IPS-18a (cell line): ENCODE measurements at regions not wholly inside any gene's neighbourhood (a gene's known extent, or its start where the extent isn't known, plus 50 kb on each side); places are given as distances from the start of the nearest gene placed in this dataset.
"Not testable (repeated sequence)": the region's sequence is repeated elsewhere in the genome, so short reads cannot be mapped to it uniquely, and the experiment has no call there.

Experiments used
- H3K27ac ChIP-seq: one replicate; pipeline ENCODE4 v1.5.1; 2013; ENCODE audit warnings: low read length
- H3K27me3 ChIP-seq: one replicate; pipeline ENCODE4 v1.6.1; 2013; ENCODE audit warnings: mild to moderate bottlenecking, low read length; ENCODE audit not compliant: control insufficient read depth, insufficient read depth
- H3K36me3 ChIP-seq: one replicate; pipeline ENCODE4 v1.6.1; 2013; ENCODE audit warnings: low read depth, low read length; ENCODE audit not compliant: control insufficient read depth
- H3K4me1 ChIP-seq: one replicate; pipeline ENCODE4 v1.6.1; 2013; ENCODE audit warnings: low read depth, low read length; ENCODE audit not compliant: control insufficient read depth
- H3K4me3 ChIP-seq: one replicate; pipeline ENCODE4 v1.5.1; 2013; ENCODE audit warnings: low read length
- H3K9ac ChIP-seq: one replicate; pipeline ENCODE4 v1.6.1; 2013; ENCODE audit warnings: mild to moderate bottlenecking, low read length, moderate library complexity
- H3K9me3 ChIP-seq: one replicate; pipeline ENCODE4 v1.6.1; 2013; ENCODE audit warnings: low read depth, low read length; ENCODE audit not compliant: control insufficient read depth

DNA sequence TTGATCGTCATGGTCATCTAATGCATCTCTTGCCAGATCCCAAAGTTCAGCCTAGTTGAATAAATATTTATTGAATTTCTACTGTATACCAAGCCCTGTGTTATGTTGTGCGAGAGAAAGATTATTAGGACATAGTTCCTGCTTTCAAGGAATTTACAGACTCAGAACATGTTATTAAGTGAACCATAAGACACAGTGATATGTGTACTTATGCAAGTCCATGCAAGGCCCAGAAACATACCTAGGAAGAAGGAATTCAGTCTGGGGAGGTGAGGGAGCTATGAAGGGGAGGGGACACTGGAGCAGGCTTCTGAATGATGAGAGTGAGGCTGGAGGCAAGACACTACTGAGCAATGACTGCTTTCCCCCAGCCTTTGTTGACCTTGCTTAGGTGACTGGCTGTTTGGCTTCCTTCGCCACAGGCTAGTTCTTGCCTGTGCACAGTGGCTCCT is 81.4 kb downstream of the ACAA2 start:
- Histone ChIP-seq H3K4me3 (no peak overlapping the region), H3K9ac (no peak overlapping the region), H3K27ac (no peak overlapping the region), H3K27me3 (no peaks in the 10 kb centered on the region), H3K36me3 (no peaks in the 10 kb centered on the region), H3K4me1 (peaks cover 14% of the 10 kb centered on the region), H3K9me3 (no peaks in the 10 kb centered on the region)

DNA sequence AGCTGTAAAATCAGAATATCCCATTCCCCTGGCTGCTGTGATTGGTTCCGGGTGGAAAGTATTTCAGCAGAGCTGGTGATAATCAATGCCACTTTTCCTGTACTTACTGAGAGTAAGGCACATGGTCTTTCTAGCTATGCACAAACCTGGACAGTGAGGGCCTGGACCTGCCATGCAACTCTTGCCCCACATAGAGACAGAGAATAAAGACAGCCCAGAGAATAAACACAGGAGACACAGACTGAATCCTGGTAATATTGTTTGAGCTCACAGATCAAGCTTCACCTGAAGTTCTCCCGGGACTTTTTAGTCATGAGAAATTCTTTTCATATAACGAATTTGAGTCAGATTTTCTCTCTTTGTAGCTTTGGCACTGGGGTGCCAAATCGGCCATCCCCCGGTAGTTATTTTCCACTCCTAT is 81.9 kb downstream of the ACAA2 start:
- H3K36me3 ChIP-seq = no peaks in the 10 kb centered on the region
- no peaks in the 10 kb centered on the region for H3K9me3 ChIP-seq
- H3K4me3 ChIP-seq = no peak overlapping the region
- H3K27ac ChIP-seq = no peak overlapping the region
- H3K4me1 ChIP-seq = peaks cover 18% of the 10 kb centered on the region
- no peak overlapping the region for H3K9ac ChIP-seq
- H3K27me3 ChIP-seq = no peaks in the 10 kb centered on the region

DNA sequence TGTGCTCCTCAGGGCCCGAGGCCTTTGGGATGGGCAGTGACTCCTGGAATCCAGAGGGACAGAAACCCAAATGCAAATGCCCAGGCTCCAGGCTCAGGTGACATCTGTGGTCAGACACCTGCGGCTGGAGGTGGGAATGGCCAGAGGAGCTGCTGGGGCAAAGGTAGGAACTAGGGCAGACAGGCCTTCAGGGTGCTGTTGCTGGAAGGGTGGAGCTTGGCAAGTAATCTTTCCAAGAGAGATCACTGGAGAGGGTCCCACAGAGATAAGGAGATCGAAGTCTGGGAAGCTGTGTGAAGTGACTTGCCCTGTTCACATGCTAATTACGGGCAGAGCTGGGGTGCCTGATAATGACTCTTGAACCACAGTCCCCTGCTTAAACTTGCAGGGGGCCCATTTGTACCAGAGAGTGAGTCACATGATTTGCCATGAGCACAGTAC is 82.4 kb downstream of the ACAA2 start:
- no peak overlapping the region for H3K4me3 ChIP-seq
- no peaks in the 10 kb centered on the region for H3K36me3 ChIP-seq
- H3K9ac ChIP-seq = no peak overlapping the region
- H3K9me3 ChIP-seq = no peaks in the 10 kb centered on the region
- H3K27ac ChIP-seq = no peak overlapping the region
- no peaks in the 10 kb centered on the region for H3K27me3 ChIP-seq
- peaks cover 23% of the 10 kb centered on the region for H3K4me1 ChIP-seq

DNA sequence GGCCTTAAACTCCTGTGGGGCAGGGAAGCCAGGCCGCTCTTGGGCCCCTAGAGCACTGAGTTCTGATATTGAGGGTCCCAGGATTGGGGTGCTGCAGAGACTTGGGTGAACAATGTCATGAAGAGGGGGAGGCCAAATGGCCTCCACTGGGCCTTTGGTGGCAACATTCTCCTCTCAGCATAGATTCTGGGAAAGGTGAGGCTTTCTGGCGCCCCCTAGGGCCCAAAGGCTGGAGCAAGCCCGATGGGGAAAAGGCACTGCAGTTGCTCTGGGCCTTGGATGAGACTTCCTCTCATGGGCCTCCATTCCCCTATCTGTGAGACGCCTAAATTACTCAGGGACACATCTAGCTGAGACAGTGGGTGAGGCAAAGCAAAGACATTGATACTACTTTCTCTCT is 84.8 kb downstream of the ACAA2 start:
- Histone ChIP-seq H3K27ac (no peak overlapping the region), H3K27me3 (no peaks in the 10 kb centered on the region), H3K9ac (no peak overlapping the region), H3K4me3 (no peak overlapping the region), H3K36me3 (no peaks in the 10 kb centered on the region), H3K9me3 (no peaks in the 10 kb centered on the region), H3K4me1 (peaks cover 26% of the 10 kb centered on the region)

DNA sequence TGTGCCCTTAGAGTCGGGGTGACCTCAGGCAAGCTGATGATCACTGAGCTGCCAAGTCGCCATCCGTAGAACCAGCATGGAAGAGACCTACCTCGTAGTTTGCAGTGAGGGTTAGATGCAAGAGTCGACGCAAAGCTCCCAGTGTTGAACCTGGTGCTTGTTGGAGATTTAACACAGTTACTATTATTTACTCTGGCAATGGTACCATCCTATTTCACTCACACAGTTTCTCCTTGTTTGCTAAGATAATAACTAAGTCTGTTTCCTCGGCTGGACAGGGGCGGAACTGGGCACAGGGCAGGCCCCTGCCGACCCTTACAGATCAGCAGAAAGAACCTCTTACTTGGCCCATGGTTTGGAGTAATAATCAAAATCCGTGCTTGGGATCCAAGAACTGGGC is 85.5 kb downstream of the ACAA2 start:
- Histone ChIP-seq H3K36me3 (no peaks in the 10 kb centered on the region), H3K4me1 (peaks cover 26% of the 10 kb centered on the region), H3K9ac (no peak overlapping the region), H3K27ac (no peak overlapping the region), H3K9me3 (no peaks in the 10 kb centered on the region), H3K27me3 (no peaks in the 10 kb centered on the region), H3K4me3 (no peak overlapping the region)

DNA sequence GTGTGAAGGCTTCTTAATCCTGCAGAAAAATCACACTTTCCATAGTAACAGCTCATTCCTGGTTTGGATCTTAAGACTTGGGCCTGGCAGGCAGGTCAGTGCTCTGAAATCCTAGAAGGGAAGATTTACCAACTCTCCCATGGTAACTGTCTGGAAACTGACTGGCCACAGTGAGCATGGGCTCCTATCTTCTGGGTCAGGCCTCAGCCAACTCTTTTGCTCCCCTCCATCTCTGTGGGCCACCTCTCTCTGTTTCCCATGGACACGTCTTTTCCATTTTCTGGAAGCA is 86.7 kb downstream of the ACAA2 start:
- Histone ChIP-seq H3K4me1 (peaks cover 25% of the 10 kb centered on the region), H3K27ac (peak overlapping the region; percentile 34), H3K36me3 (no peaks in the 10 kb centered on the region), H3K27me3 (no peaks in the 10 kb centered on the region), H3K4me3 (no peak overlapping the region), H3K9me3 (no peaks in the 10 kb centered on the region), H3K9ac (no peak overlapping the region)

DNA sequence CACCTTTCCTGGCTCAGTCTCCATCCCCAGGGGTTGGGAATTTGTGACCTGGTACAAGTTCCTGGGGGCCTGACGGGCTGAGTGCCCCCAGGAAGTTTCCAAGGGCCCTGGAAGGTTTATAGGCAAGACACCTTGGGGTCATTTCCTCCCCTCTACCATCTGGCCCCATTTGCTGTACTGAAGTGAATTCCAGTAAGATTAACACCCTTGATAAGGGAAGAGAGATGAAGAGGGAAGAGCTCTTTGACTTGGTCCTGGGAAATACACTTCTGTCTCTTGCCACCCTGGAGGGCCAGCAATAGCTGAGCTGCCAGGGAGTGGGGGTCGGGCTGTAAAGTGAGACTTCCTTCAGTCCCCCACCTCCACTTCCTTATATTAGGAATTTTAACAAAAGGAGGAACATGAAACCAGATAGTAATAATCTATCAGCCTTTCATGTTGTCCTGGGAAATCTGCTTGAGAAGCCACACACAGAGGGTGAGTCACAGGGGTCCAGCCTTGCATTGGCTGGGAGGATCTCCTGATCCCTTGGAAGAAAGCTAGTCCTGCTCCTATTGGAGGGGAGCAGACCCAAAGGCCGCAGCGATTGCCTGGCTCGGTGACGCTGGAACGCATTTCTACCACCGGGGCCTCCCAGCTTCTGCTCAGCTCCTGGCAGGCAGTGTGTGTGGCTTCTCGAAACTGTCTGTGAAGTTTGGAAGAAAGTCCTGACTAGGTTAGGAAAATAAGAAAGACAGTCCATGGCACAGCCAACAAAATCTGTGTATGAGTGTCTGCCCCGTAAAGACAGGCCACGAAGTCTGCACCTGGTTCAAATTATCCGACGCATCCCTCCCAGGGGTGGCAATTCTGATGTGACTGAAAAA is 87.3 kb downstream of the ACAA2 start:
- no peaks in the 10 kb centered on the region for H3K9me3 ChIP-seq
- no peak overlapping the region for H3K4me3 ChIP-seq
- H3K27me3 ChIP-seq = no peaks in the 10 kb centered on the region
- H3K36me3 ChIP-seq = no peaks in the 10 kb centered on the region
- peak overlapping the region; percentile 34 for H3K27ac ChIP-seq
- H3K9ac ChIP-seq = no peak overlapping the region
- peaks cover 19% of the 10 kb centered on the region for H3K4me1 ChIP-seq

DNA sequence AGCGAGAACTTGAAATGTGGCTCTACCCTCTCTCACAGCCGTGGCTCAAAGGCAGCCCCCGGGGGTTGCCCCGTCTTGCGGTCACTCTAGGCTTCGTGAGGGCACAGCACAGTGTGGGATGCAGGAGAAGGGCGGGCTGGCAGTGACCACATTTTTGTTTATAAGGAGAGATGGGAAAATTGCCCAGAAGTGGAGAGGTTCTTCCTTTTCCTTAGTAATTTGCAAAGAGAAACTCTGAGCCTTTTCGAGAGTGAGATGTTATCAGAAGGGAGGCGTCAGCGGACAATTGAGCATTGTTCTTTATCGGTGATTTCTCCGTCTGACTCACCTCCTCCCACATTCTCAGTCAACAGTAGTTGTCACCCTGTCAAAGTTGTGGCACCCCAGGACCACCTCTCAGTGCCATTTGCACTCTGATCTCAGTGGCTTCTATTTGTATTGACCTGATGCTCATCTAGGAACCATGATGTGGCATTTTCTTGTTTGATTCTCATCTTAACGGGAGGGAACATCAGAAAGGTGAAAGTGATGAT is 89.6 kb downstream of the ACAA2 start:
- Histone ChIP-seq H3K4me1 (peaks cover 12% of the 10 kb centered on the region), H3K9ac (no peak overlapping the region)

DNA sequence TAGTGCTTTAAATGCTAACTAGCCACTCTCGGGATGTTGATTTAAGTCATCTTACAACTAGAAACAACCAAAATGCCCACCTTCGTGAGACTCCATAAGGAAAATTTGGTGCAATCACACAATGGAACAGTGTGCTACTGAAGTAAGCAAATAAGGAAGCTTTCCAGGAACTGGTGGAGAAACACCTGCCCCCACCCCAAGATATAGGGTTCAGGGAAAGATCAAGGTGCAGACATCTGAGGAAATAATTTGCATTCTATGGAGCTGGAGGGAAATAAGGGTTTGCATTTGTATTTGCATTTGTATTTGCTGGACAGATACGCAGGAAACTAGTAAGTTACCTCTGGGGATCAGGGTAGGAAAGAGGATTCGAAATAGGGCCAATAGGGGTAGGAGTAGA is 90.9 kb downstream of the ACAA2 start:
- H3K27ac ChIP-seq = no peak overlapping the region
- no peaks in the 10 kb centered on the region for H3K27me3 ChIP-seq
- H3K4me3 ChIP-seq = no peak overlapping the region
- peaks cover 12% of the 10 kb centered on the region for H3K4me1 ChIP-seq
- H3K36me3 ChIP-seq = no peaks in the 10 kb centered on the region
- H3K9me3 ChIP-seq = no peaks in the 10 kb centered on the region
- H3K9ac ChIP-seq = no peak overlapping the region

More for the DNA sequence above, 89.6 kb downstream of the ACAA2 start:
- Histone ChIP-seq H3K4me3 (no peak overlapping the region), H3K27ac (no peak overlapping the region), H3K27me3 (no peaks in the 10 kb centered on the region), H3K9me3 (no peaks in the 10 kb centered on the region), H3K36me3 (no peaks in the 10 kb centered on the region)

DNA sequence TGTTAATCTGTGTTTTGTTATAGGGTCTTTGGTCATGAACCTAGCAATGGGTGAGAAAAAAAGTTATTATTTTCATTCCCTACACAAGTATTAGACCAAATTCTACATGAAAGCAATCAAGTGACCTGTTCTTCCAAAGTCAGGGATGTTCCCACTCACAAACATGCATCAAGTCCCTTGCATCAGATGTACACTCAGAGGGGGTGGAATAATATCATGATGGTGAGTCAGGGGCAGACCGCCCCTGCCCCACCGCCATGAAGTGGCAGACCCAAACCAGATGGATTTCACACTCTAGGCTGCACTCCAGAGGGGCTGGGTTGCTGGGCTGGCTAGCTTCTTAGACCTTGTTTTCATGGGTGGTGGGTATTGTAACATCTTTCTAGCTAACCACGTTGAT is 91.4 kb downstream of the ACAA2 start:
- Histone ChIP-seq H3K4me1 (peaks cover 12% of the 10 kb centered on the region), H3K4me3 (no peak overlapping the region), H3K36me3 (no peaks in the 10 kb centered on the region), H3K27ac (no peak overlapping the region), H3K9ac (no peak overlapping the region), H3K9me3 (no peaks in the 10 kb centered on the region), H3K27me3 (no peaks in the 10 kb centered on the region)

DNA sequence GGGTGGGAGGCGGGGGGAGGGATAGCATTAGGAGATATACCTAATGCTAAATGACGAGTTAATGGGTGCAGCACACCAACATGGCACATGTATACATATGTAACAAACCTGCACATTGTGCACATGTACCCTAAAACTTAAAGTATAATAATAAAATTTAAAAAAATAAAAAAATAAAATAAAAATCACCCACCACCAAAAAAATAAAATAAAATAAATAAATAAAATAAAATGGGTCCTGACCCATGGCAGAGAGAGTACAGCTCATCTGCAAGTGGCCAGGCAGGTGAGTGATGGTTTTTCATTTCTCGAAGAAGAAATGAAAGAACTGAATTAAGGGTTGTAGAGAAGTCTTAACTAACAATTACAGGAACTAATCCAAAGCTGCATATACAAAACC is 92.4 kb downstream of the ACAA2 start:
- not testable (repeated sequence) for H3K4me3 ChIP-seq, H3K9me3 ChIP-seq, H3K27me3 ChIP-seq, H3K4me1 ChIP-seq, H3K9ac ChIP-seq, H3K27ac ChIP-seq, H3K36me3 ChIP-seq

DNA sequence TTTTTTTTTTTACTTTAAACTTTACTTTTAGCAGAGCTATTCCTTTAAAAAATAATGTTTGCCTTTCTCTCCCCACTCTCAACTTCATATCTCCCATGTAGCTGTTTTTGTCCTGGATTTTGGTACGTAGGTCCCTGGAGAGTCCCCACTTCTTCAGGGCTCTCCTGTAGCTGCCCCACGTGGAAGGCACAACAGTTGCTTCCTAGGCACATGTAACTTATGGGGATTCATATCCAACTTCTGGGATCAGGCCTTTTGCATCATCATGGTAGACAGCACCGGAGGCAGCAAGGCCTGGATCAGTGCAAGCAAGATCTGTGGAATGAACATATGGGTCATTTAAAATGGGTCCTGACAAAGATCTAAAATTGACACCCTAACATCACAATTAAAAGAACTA is 95.7 kb downstream of the ACAA2 start:
- Histone ChIP-seq H3K9ac (no peak overlapping the region), H3K9me3 (no peaks in the 10 kb centered on the region)

More for the DNA sequence above, 95.7 kb downstream of the ACAA2 start:
- Histone ChIP-seq H3K4me1 (no peaks in the 10 kb centered on the region), H3K27me3 (no peaks in the 10 kb centered on the region), H3K4me3 (no peak overlapping the region), H3K27ac (no peak overlapping the region), H3K36me3 (no peaks in the 10 kb centered on the region)
